Fibroblast of skin of abdomen (primary cell): ENCODE measurements at regions not wholly inside any gene's neighbourhood (a gene's known extent, or its start where the extent isn't known, plus 50 kb on each side); places are given as distances from the start of the nearest gene placed in this dataset.

Source experiments
- DNase-seq: peaks from one replicate; pipeline ENCODE4 v3.0.0-alpha.2; 2013

DNA sequence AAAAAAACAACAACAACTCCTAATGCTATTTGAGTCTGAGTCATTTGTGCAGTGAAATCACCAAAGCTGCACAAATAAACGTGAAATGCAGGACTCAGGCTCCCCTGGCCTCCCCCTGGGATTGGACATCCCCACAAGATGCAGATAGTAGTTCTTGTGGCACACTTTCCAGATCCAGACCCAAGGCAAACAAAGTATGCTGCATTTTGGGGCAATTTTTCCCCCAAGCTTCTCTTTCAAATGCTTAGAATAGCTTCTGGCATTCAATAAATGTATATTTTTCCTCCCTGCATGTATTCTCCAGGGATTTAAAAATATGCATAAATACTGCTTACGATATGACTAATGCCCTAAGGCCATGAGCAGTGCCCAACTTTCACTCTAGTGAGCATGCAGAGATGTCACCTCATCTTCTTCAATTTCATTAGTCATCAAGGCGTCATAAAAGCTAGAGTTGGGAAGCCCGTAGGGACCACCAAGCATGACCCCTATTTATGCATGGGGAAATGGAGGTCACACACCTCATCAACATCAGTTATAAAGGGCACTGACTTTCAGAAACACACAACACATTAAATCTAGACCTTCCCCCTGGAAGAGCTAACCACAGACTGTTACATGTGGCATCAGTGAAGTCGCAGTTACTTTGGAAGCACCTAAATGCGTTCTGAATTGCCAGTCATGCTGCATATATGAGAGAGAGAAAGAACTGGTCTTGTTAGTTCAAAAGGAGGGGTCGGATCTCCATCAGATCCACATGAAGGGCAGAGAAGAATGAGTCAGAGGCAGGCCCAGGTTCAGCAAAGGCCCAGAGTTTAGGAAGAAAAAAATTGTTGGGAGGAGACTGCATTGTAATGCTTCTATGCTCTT is 374.1 kb downstream of the LPIN1 start:
- DNase-seq: peak; percentile 83

DNA sequence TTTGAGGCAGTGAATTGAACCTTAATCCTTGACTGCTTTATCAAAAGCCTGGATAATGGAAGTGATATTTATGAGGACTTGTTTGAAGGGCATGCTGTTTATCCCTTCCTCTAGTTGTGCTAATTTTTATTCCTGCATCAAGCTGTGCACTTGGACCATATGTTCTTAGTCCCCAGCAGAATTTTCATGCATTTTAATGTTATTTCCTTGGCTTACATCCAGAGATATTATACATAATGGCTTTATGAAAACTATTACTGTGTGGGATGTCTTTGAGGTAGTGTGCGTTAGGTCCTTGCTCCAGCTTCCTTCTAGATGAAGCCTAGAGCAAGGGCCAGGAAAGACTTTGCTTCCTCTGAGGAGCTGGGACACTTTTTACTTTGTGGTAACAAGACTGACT is 378.4 kb downstream of the LPIN1 start:
- no peak for DNase-seq

DNA sequence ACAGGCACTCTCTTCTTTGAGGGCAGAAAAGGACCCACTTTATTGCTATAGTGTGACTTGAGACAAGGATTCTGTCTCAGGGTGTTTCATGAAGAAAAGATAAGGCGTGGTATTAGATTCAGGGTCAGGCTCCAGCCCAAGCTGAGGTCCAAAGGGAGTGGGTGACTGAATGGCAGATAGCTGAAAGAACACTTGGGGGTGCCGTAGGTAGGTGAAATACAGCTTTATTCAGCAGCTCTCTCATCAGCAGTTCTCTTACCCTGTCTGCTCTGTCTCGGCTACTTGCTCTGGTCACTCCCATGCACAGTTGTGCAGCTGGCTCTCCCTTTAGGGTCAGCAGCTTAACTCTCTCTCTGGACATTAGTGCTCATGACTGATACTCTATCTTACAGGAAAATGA is 379.9 kb downstream of the LPIN1 start:
- DNase-seq: no peak

DNA sequence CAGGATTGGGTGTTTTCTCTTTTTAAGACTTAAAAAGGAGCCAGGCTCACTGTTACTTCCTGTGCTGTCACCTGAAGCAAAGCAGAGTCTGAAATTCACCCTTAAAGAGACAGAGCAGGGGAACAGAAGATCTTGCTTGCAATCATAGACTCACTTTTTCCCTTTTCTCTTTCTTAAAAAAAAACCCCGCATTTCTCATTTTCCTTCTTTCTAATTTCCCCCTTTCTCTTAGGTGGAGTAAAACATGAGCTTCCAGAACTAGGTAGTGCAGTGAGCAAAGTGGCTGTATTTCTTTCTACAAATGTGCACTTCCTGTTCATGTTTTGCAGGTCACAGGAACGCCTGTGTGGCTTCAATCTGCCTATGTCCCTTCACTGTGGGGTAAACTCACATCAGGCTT is 381.2 kb downstream of the LPIN1 start:
- no peak for DNase-seq

DNA sequence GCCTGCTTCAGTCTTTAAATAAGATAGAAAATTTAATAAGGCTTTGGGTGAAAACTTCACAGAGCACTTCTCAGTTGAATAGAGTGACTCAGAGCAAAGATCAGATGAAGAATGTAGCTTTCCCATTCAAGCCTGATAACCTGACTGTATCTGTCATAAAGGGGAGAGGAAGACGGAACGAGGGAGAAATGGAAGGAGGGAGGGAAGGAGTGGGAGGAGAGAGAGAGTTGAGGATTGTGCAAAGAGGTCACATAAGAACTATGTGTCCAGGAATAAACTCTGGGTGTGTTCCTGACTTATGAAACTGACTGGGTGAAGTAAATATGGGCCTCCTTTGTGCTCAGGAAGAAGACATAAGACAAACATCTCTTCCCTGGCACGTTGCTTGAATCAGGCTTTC is 385.5 kb downstream of the LPIN1 start:
- DNase-seq: no peak

DNA sequence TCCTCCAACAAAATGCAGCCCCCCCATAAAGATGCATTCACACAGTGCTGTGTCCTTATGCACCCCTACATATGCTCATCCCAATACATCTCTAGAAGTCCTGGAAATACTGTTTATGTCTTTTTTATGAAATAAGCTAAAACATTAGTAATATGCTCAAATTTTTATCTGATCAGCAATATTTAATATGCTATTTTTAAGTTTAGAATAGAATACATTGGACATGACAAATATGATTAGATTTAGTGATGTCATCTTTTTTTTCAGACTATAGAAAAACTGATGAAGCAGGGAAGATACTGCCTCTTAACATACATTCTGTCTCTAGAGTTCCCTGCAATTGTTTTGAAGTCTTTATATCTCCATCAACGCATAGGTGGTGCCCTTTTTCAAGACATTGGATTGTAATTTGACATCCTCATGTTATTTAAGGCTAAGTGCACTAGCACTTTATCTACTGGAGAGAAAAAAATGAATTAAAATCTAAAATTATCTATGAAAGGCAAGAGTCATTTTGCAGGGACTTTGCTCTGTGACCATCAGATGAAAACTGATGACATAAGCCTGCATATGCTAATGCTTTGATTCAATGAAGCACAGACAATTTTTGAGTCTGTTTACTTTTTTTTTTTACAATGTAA is 395.3 kb downstream of the LPIN1 start:
- DNase-seq: no peak

DNA sequence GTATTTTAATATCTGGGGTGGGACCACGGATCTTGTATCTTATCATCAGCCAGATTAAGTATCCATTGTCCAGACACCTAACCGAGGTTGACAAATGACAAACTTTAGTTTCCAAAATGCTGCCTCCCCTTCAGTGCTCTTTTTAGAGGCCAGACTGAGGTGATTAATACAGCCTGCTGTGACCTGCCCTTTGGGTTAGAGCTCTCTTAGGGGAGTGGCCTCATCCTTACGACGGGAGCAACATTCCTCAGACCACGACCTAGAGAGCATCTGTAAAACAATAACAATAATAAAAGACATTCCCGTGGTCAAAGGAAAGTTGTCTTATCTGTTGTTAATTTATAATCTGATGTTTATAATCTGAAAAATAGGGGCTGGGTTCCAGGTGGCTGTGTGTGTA is 405.3 kb downstream of the LPIN1 start:
- no peak for DNase-seq

DNA sequence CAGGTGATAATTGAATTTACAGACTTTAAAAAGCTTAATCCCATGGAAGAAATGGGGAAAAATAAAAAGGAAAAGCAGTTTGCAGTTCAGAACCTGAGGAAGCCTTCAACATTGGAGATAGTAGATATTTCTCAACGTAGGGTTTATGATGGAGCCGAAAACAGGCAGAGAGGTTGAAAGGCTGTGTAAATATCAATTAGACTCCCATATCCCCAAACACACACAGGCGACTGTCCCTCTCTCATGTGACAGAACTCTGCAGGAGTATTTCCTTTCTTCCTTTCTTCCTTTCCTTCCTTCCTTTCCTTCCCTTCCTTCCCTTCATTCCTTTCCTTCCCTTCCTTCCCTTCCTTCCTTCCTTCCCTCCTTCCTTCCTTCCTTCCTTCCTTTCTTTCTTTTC is 406.5 kb downstream of the LPIN1 start:
- no peak for DNase-seq

DNA sequence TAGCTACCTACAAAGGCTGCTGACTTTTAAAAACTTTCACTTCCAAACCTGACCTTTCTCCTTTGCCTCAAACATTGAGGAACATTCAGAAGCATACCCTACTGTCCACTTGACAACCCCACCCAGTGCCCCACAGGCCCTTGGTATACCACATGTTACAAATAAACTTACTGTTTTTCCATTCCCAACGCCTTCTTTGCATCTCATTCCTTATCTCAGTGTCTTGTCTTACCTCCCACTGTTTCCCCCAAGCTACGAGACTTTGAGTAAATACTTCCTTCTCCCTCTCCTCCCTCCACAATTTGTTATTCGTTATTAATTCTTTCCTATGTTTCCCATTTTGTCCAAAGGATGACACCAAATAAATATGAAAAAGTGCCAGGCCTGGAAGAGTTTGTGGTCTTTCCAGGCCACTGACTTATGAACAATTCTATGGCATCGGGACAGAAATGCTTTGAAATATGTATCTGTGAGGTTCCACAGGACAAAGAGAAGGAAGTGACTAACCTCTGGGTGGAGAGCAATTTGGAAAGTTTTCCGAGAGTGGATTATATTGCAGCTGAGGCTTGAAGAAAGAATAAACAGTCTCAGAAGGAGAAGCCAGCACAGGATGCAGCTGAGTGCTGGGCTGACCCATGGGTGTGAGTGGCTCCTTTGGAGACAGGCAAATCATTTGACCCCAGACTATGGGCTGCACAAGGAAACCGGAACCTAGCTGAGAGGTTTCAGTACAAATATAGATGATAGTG is 409.0 kb downstream of the LPIN1 start:
- DNase-seq: peak; percentile 82

DNA sequence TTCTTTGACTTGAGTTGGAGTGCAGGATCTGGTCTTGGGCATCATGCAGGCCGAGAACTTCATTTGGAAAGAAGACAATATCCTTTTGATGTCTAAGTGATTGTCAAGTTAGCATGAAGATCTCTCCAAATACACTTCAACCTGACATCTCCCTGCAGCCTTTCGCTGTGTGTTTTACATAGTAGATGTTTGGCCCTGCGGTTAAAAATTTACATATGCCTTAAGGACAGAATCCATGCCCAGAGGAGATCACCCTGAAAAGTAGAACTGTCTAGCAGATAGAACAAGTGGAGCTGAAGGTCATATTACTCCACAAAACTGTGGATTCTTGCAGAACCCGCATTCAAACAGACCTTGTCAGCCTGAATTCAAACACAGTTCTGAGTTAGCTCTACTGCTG is 409.9 kb downstream of the LPIN1 start:
- DNase-seq: no peak

DNA sequence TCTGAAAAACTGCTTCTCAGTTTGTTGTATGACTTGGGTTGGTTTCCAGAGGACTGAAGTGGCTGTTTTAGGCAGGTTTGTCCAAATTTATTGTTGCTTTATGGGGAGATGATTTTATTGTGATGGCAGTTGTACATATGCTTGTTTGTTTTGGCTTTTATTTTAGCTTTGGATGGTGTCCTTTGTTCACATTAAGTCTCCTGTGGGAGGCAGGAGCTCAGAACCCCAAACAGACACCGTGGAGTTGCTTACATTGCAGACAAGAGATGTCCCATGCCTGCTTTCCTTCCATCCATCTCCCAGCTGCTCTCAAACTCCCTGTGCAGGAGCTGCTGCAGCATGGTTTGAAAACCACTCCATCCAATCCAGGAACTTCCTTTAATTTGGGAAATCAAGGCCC is 414.7 kb downstream of the LPIN1 start:
- DNase-seq: no peak

DNA sequence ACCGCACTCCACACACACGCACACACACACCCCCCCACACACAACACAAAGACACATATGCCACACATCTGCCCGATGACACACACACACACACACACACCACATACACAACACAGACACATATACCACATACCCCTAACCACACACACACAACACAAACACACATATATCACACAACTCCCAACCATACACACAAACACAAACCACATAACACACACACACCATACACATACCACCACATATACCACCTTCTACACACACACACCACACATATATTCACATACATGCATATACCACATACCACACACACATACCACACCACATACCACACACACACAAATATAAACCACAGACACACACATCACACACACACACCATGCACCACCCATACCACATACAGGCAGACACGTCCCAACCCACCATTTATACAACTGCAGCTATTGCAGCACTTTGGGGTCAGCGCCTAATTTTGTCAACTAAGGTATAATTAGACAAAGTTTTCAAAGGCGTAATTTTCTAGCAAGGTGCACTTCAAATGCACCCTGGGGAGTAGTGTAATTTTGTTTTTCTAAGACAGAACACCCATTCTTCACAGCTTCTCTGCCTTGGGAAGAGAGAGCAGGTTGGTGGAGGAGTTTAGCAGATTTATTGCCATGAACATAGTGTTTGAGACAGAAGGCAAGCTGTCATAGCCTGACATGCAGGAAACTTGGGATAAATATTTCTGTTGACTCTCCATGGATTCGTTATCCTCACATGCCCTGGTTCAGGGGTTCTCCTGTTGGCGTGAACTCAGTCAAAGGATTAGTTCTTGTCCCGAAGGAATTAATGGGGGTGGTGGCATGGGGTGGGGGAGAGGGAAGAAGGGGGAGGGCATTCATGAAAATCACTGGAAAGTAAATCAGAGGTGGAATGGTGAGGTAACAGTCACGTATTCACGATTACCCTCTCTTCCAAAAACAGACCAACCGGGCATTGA is 416.1 kb downstream of the LPIN1 start:
- no peak for DNase-seq

DNA sequence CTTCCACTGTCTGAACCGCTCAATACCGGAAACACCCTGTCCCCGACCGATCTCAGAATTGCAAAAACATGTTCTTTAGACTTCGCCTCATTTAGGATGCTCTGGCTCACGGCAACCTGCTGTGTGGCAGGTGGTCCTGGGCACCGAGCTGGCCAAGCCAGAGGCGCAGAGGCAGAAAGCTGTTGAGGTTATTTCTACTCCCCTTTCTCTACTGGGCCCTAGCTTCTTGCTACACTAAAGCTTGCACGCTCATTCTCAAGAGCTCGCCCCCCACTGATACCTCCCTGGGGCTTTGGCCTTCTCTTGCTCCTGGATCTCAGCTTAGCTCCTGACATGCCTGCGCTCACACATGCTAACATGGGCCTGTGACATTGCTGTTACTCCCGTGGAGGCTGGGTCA is 417.4 kb downstream of the LPIN1 start:
- DNase-seq: no peak

DNA sequence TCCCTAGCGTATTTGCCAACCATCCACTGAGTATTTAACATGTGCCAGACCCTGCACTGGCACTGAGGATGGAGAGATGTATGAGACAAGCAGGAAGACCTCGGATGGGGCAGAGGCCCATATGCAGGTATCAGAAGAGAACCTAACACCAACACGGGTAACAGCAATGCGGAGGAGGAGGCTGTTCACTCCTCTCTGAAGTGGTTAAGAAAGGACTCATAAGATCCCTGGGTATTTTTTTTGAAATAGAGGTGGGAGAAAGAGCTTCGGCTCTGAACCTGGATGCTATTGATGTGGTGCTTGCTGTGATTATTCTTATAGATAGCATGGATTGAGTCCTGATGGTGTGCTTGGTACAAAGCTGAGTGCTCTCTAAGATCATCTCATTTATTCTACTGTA is 418.3 kb downstream of the LPIN1 start:
- no peak for DNase-seq

DNA sequence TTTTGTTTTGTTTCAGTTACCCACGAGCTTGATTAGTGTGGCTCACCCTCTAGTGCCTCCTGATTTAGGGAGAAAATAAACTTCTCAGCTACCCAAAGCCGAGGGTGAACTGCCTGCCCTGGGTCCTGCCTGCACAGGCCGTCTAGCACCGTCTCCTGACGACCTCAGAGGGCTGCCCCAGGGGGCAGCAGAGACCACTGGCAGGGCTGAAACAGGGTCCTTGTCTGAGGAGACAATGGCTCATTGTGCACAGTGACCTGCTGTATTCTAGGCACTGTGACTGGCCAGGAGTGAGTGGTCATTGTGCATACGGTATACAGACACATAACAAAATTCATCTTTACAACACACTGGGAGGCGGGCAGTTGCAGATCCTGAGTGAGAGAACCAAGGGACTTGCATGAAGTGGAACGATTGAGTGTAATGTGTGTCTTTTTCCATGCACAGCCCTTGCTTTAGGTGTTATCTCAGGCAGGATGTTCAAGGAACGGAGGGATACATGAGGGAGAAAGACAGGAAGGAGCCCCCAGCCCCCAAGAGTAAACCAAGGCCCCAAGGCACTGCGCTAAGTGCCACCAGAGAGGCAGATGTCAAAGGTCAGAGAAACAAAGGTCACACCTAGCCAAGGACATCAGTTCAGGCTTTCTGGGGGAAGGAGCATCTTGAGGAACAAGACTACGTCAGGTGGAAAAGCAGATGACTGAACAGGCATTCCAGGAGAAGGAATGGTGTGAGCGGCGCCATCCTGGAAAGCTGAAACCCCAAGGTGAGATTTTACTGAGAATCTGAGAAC is 421.3 kb downstream of the LPIN1 start:
- DNase-seq: no peak

DNA sequence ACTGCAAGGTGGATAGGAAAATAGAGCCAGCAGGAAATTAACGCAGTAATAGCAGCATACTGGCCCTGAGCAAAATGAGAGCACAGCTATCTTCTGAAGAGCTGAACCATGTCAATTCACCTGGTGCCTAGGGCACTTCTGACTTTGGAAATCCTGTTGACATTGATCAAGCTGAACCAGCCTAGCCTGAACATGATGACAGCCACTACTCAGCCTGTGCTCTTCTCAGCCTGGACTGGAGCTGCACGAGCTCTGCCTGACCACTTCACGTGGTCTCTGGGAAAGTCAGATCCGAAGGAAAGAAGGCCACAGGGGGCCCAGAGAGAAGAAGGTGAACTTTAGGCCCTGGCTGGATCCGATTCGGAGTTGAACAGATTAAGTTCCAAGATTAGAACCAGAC is 421.9 kb downstream of the LPIN1 start:
- DNase-seq: no peak

DNA sequence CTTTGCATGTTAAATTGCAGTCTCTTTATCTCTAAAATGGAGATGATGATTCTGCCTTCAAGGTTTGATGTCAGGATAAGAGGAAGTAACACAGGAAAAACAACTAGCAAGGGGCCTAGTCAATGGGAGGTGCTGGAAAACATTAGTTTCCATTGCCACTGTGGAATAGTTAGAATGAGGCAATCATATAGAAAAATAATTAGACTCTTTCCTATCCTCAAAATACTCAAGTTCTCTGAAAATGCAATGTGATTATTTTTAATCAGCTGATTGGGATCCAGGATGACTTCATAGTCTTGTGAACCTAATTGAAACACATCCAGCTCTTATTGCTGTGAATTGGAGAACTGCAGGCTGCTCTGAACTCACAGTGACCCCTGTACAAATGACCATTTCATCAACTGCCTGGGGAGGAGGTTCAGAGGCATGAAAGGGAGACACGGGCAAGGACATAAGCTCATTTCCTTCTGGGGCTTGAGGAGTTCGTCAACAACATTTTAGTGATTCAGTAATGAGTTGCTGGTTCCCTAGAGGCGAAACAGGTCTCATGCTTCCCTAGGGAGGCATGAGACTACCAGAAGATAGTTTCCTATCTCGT is 422.5 kb downstream of the LPIN1 start:
- DNase-seq: peak; percentile 54

DNA sequence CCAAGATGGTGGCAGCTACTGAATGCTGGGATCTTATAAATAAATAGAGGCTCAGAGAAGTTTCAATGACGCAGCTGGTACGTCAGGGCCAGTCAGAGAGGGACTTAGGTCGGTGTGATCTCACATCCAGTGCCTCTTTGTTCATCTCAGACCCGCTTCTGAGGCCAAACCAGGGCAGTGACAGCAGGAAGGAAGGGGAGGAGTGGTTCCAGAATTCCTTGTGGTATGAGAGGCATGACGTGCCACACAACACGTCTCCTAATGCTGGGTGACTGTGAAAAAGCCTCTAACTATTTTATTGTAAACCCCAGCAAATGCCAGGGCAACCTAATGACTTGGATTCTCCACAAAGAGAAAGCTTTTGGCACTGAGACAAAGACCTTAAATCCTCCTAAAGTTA is 423.3 kb downstream of the LPIN1 start:
- peak; percentile 81 for DNase-seq

DNA sequence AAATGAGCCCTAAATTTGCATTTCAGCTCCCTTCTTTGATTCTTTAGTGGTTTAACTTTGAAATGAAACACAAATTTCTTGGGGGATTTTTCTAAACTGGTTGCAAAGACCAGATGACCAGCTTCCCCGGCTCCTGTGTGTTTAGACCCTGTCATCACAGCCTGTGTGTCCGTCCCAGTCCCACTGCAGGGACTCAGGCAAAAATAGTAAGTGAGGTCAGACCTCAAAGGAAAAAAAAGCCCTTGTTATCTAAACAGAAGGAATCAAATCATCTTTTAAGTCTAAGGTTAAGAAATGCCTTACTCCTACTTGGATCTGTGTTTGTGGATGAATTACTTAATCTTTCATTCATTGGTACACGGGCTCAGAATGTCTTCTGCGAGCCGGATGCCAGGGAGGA is 423.7 kb downstream of the LPIN1 start:
- DNase-seq: no peak

DNA sequence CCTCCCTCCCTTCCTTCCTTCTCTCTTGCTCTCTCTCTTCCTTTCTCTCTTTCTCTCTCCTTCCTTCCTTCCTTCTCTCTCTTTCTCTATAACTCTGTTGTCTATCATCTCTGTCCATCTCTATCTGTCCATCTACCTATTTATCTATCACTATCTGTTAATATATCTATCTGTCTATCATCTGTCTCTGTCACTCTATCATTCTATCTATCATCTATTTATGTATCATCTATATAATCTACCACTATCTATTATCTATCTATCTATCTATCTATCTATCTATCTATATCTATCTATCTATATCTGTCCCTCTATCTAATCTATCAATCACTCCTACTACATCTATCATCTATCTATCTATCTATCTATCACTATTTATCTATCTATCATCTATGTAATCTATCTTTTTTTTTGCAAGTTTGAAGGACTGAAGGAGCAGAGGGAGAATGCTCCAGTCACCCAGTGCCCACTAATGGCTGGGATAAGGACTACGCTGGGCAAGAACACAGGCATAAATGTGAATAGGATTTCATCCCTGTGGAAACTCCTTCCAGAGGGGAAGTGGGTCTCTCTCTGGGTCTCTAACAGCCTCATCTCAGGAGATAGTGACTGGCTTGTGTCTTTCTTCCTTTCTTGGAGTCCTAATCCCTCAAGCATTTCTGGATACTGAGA is 427.0 kb downstream of the LPIN1 start:
- DNase-seq: no peak

DNA sequence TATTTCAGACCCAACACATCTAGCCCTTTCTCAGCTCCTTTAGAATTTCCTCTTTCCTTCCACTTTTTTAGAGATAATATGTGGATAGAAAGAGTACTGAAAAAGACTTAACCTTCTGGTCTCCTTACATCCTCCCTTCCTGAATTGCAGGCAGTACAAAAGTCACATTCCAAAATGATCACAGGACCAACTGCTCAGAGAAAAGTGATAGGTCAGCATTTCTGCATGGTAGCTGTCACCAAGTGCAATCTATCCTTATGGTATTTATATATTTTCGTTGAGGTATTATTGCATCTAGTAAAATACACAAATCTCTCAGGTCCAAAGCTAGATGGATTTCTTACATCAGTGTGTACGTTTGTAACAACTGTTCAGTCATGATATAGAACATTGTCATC is 427.5 kb downstream of the LPIN1 start:
- DNase-seq: no peak
